ENCODE measurements at regions not wholly inside any gene's neighbourhood (a gene's known extent, or its start where the extent isn't known, plus 50 kb on each side); places are given as distances from the start of the nearest gene placed in this dataset.
"Not testable (repeated sequence)": the region's sequence is repeated elsewhere in the genome, so short reads cannot be mapped to it uniquely, and the experiment has no call there.

DNA sequence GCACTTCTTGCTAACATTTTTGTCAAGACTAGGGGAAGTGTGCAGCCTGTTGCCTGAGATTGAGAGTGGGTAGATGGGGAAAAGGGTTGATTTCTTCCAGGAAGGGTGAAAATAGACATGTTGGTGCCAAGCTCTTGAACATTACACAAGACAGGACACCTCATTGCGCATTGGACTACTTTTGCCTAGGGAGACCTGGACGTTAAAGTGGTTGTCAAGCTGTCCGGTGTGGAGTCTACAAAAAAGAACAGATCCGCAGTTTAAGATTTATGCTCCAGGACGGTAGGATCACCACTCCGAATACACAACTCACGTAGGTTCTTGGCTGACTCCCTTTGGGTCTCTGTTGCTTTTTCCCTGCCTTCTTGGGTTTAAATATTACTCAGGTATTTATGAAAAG lies 56.3 kb upstream of the LRIG1 start:
- TF ChIP-seq, protein P1, sequence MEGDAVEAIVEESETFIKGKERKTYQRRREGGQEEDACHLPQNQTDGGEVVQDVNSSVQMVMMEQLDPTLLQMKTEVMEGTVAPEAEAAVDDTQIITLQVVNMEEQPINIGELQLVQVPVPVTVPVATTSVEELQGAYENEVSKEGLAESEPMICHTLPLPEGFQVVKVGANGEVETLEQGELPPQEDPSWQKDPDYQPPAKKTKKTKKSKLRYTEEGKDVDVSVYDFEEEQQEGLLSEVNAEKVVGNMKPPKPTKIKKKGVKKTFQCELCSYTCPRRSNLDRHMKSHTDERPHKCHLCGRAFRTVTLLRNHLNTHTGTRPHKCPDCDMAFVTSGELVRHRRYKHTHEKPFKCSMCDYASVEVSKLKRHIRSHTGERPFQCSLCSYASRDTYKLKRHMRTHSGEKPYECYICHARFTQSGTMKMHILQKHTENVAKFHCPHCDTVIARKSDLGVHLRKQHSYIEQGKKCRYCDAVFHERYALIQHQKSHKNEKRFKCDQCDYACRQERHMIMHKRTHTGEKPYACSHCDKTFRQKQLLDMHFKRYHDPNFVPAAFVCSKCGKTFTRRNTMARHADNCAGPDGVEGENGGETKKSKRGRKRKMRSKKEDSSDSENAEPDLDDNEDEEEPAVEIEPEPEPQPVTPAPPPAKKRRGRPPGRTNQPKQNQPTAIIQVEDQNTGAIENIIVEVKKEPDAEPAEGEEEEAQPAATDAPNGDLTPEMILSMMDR (IDR thresholded peaks at IDR 0.05; ENCODE audit: extremely low read depth, low read depth, low read length) = no peak
- no peaks in the 10 kb centered on the region for H3K4me1 ChIP-seq (ENCODE audit: insufficient read depth, low read length)
- no peak overlapping the region for H3K4me2 ChIP-seq (ENCODE audit: insufficient read depth, low read length)
- H3K79me2 ChIP-seq (ENCODE audit: insufficient read depth, low read length) = no peaks in the 10 kb centered on the region
- no peak overlapping the region for H2AFZ ChIP-seq (ENCODE audit: low read length)
- H3K4me3 ChIP-seq (ENCODE audit: insufficient read depth, low read length) = no peak overlapping the region
- H3K9me3 ChIP-seq (ENCODE audit: low read depth, low read length) = no peaks in the 10 kb centered on the region
- no peak for DNase-seq (ENCODE audit: insufficient read length, low spot score, missing footprints)
- no peaks in the 10 kb centered on the region for H3K36me3 ChIP-seq (ENCODE audit: insufficient read depth, low read length)
- H3K27me3 ChIP-seq (ENCODE audit: insufficient read depth, low read length) = no peaks in the 10 kb centered on the region
- no peaks in the 10 kb centered on the region for H4K20me1 ChIP-seq (ENCODE audit: insufficient read depth, low read length)
- H3K27ac ChIP-seq (ENCODE audit: low read depth, low read length) = no peak overlapping the region

DNA sequence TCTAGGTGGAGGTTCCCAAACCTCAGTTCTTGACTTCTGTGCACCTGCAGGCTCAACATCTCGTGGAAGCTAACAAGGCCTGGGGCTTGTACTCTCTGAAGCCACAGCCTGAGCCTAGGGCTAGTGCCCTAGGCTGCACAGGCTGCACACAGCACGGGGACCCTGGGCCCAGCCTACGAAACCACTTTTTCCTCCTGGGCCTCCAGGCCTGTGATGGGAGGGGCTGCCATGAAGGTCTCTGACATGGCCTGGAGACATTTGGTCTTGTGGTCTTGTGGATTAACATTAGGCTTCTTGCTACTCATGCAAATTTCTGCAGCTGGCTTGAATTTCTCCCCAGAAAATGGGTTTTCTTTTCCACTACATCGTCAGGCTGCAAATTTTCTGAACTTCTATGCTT lies 59.1 kb upstream of the LRIG1 start:
- not testable (repeated sequence) for H4K20me1 ChIP-seq (ENCODE audit: insufficient read depth, low read length); H3K27ac ChIP-seq (ENCODE audit: low read depth, low read length); H2AFZ ChIP-seq (ENCODE audit: low read length); H3K4me1 ChIP-seq (ENCODE audit: insufficient read depth, low read length); H3K79me2 ChIP-seq (ENCODE audit: insufficient read depth, low read length); H3K27me3 ChIP-seq (ENCODE audit: insufficient read depth, low read length); H3K9me3 ChIP-seq (ENCODE audit: low read depth, low read length); H3K36me3 ChIP-seq (ENCODE audit: insufficient read depth, low read length); DNase-seq (ENCODE audit: insufficient read length, low spot score, missing footprints); H3K4me3 ChIP-seq (ENCODE audit: insufficient read depth, low read length); H3K4me2 ChIP-seq (ENCODE audit: insufficient read depth, low read length)

DNA sequence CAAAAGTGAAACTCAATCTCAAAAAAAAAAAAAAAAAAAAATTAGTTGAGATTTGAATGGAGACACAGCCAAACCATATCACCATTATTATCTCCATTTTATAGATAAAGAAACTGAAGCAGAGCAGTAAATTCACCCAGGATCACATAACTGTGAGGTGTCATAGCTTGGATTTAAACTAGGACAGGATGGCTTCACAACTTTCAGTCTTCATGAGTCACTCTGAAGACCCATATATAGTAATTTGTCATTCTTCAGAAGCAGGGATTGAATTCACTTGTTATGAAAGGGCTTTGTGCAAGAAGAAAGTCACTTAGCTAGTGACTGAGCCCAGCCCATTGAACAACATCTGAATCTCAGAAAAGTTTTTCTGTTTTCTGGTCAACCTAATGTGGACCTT lies 60.5 kb upstream of the LRIG1 start:
- DNase-seq (ENCODE audit: insufficient read length, low spot score, missing footprints) = no peak
- Histone ChIP-seq H3K4me3 (ENCODE audit: insufficient read depth, low read length) (no peak overlapping the region), H2AFZ (ENCODE audit: low read length) (no peak overlapping the region), H3K4me2 (ENCODE audit: insufficient read depth, low read length) (no peak overlapping the region), H3K79me2 (ENCODE audit: insufficient read depth, low read length) (no peaks in the 10 kb centered on the region), H3K4me1 (ENCODE audit: insufficient read depth, low read length) (no peaks in the 10 kb centered on the region), H3K9me3 (ENCODE audit: low read depth, low read length) (no peaks in the 10 kb centered on the region), H4K20me1 (ENCODE audit: insufficient read depth, low read length) (no peaks in the 10 kb centered on the region), H3K27me3 (ENCODE audit: insufficient read depth, low read length) (no peaks in the 10 kb centered on the region), H3K36me3 (ENCODE audit: insufficient read depth, low read length) (no peaks in the 10 kb centered on the region), H3K27ac (ENCODE audit: low read depth, low read length) (no peak overlapping the region)
- TF ChIP-seq, protein P1 (IDR thresholded peaks at IDR 0.05; ENCODE audit: extremely low read depth, low read depth, low read length) = no peak

DNA sequence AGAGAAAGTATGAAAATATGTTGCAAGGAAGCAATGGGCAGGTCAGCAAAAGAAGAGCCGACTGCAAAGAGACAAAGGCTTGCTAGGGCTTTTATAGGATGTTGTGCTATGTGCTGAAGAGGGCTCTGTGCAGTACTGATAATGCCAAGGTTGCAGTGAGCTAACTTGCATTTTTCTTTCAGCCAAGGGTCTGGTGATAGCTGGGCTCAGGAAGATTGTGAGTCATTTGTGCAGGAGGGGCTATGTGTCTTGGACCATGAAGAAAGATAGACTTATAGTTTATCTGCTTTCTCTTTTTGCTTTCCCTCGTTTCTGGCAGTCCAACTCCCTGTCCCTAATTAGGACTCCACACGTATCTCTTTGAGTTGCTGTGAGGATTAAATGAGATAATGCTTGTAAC lies 64.5 kb upstream of the LRIG1 start:
- Histone ChIP-seq H3K9me3 (ENCODE audit: low read depth, low read length) (no peaks in the 10 kb centered on the region), H3K4me1 (ENCODE audit: insufficient read depth, low read length) (no peaks in the 10 kb centered on the region), H2AFZ (ENCODE audit: low read length) (no peak overlapping the region), H4K20me1 (ENCODE audit: insufficient read depth, low read length) (no peaks in the 10 kb centered on the region), H3K36me3 (ENCODE audit: insufficient read depth, low read length) (no peaks in the 10 kb centered on the region), H3K4me3 (ENCODE audit: insufficient read depth, low read length) (no peak overlapping the region), H3K79me2 (ENCODE audit: insufficient read depth, low read length) (no peaks in the 10 kb centered on the region), H3K27me3 (ENCODE audit: insufficient read depth, low read length) (no peaks in the 10 kb centered on the region), H3K4me2 (ENCODE audit: insufficient read depth, low read length) (no peak overlapping the region), H3K27ac (ENCODE audit: low read depth, low read length) (no peak overlapping the region)
- TF ChIP-seq, protein P1 (IDR thresholded peaks at IDR 0.05; ENCODE audit: extremely low read depth, low read depth, low read length) = no peak
- no peak for DNase-seq (ENCODE audit: insufficient read length, low spot score, missing footprints)

DNA sequence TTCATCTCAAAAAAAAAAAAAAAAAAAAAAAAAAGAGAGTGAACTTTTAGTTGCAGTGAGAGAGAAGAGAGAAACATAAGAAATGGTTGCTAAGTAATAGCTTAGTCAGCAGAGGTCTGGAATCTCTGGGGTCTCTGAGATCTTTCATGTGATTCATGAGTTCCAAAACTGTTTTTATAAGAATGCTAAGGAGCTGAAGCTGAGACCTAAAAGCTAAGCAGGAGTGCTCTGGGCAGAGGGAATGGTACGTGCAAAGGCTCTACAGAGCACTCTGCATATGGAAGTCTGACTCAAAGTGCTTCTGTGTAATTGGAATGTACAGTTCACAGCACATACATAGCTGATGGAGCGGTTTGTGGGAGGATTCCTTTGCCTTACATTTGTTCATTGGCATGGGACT lies 66.3 kb upstream of the LRIG1 start:
- H3K4me2 ChIP-seq (ENCODE audit: insufficient read depth, low read length) = no peak overlapping the region
- H3K27me3 ChIP-seq (ENCODE audit: insufficient read depth, low read length) = no peaks in the 10 kb centered on the region
- no peaks in the 10 kb centered on the region for H3K36me3 ChIP-seq (ENCODE audit: insufficient read depth, low read length)
- no peaks in the 10 kb centered on the region for H3K79me2 ChIP-seq (ENCODE audit: insufficient read depth, low read length)
- no peak overlapping the region for H2AFZ ChIP-seq (ENCODE audit: low read length)
- TF ChIP-seq, protein P1 (IDR thresholded peaks at IDR 0.05; ENCODE audit: extremely low read depth, low read depth, low read length) = no peak
- no peaks in the 10 kb centered on the region for H3K4me1 ChIP-seq (ENCODE audit: insufficient read depth, low read length)
- DNase-seq (ENCODE audit: insufficient read length, low spot score, missing footprints) = no peak
- H3K27ac ChIP-seq (ENCODE audit: low read depth, low read length) = no peak overlapping the region
- H3K9me3 ChIP-seq (ENCODE audit: low read depth, low read length) = no peaks in the 10 kb centered on the region
- no peaks in the 10 kb centered on the region for H4K20me1 ChIP-seq (ENCODE audit: insufficient read depth, low read length)
- no peak overlapping the region for H3K4me3 ChIP-seq (ENCODE audit: insufficient read depth, low read length)
